Mesenchymal stem cell (in vitro differentiated cells and primary cell): ENCODE measurements at regions not wholly inside any gene's neighbourhood (a gene's known extent, or its start where the extent isn't known, plus 50 kb on each side); places are given as distances from the start of the nearest gene placed in this dataset.

Experiments used
- DNase-seq: peaks from one replicate; pipeline ENCODE4 v3.0.0-alpha.2; 2013
- H2AFZ ChIP-seq: one replicate; pipeline ENCODE4 v1.6.1; 2013; ENCODE audit warnings: low read depth, mild to moderate bottlenecking, control low read depth, inconsistent platforms, low read length, moderate library complexity
- H2AK5ac ChIP-seq: 2 replicates; pipeline ENCODE4 v1.6.1; 2013; ENCODE audit warnings: low read length, moderate library complexity, mild to moderate bottlenecking, inconsistent platforms; ENCODE audit not compliant: severe bottlenecking
- H2BK120ac ChIP-seq: one replicate; pipeline ENCODE4 v1.6.1; 2013; ENCODE audit warnings: low read depth, mild to moderate bottlenecking, inconsistent platforms, low read length, moderate library complexity
- H2BK12ac ChIP-seq, 2 experiments: one replicate each; pipeline ENCODE4 v1.6.1; 2013; ENCODE audit warnings: inconsistent platforms in 2 of 2, low read length in 2 of 2, mild to moderate bottlenecking in 2 of 2, moderate library complexity in 2 of 2, control low read depth in 1 of 2
- H2BK15ac ChIP-seq: one replicate; pipeline ENCODE4 v1.6.1; 2013; ENCODE audit warnings: mild to moderate bottlenecking, low read depth, inconsistent platforms; ENCODE audit not compliant: poor library complexity, severe bottlenecking
- H2BK5ac ChIP-seq: 2 replicates; pipeline ENCODE4 v1.6.1; 2013; ENCODE audit warnings: low read depth, mild to moderate bottlenecking, low read length, control low read depth, inconsistent platforms; ENCODE audit not compliant: poor library complexity, severe bottlenecking
- H3K14ac ChIP-seq, 2 experiments: one replicate each; pipeline ENCODE4 v1.6.1; 2013; ENCODE audit warnings: inconsistent platforms in 2 of 2, low read length in 2 of 2, control low read depth in 1 of 2, mild to moderate bottlenecking in 1 of 2, moderate library complexity in 1 of 2
- H3K18ac ChIP-seq, 2 experiments: one replicate each; pipeline ENCODE4 v1.6.1; 2013; ENCODE audit warnings: inconsistent platforms in 2 of 2, low read length in 2 of 2, control low read depth in 1 of 2, low read depth in 1 of 2, mild to moderate bottlenecking in 1 of 2
- H3K23ac ChIP-seq, 2 experiments: one replicate each; pipeline ENCODE4 v1.6.1; 2013; ENCODE audit warnings: inconsistent platforms in 2 of 2, low read length in 2 of 2, mild to moderate bottlenecking in 2 of 2, moderate library complexity in 2 of 2, control low read depth in 1 of 2
- H3K27ac ChIP-seq: 2 replicates; pipeline ENCODE4 v1.5.1; 2013; ENCODE audit warnings: mild to moderate bottlenecking, moderate library complexity, low read length, control low read depth, inconsistent platforms; ENCODE audit not compliant: poor library complexity, severe bottlenecking
- H3K27me3 ChIP-seq, 2 experiments: 2 replicates each; pipeline versions ENCODE4 v1.6.1 to v1.7.0; 2013; ENCODE audit warnings: low read length in 2 of 2, mild to moderate bottlenecking in 2 of 2, moderate library complexity in 2 of 2, control low read depth in 1 of 2, inconsistent platforms in 1 of 2; ENCODE audit not compliant: control insufficient read depth in 1 of 2, insufficient read depth in 1 of 2
- H3K36me3 ChIP-seq, 2 experiments: 2 replicates each; pipeline versions ENCODE4 v1.6.1 to v1.7.0; 2013; ENCODE audit warnings: low read length in 2 of 2, control low read depth in 1 of 2, inconsistent platforms in 1 of 2, low read depth in 1 of 2, mild to moderate bottlenecking in 1 of 2; ENCODE audit not compliant: insufficient read depth in 2 of 2, control insufficient read depth in 1 of 2
- H3K4ac ChIP-seq, 2 experiments: one replicate each; pipeline ENCODE4 v1.6.1; 2013; ENCODE audit warnings: inconsistent platforms in 2 of 2, low read length in 2 of 2, mild to moderate bottlenecking in 2 of 2, moderate library complexity in 2 of 2, control low read depth in 1 of 2, low read depth in 1 of 2
- H3K4me1 ChIP-seq: 2 replicates; pipeline ENCODE4 v1.6.1; 2013; ENCODE audit warnings: low read depth, low read length, control low read depth; ENCODE audit not compliant: control insufficient read depth, insufficient read depth
- H3K4me2 ChIP-seq: 2 replicates; pipeline ENCODE4 v1.6.1; 2013; ENCODE audit warnings: low read length, mild to moderate bottlenecking, inconsistent platforms; ENCODE audit not compliant: poor library complexity, severe bottlenecking
- H3K4me3 ChIP-seq, 2 experiments: 2 replicates each; pipeline versions ENCODE4 v1.5.1 to v1.7.0; 2013; ENCODE audit warnings: low read length in 2 of 2, mild to moderate bottlenecking in 2 of 2, control low read depth in 1 of 2, low read depth in 1 of 2; ENCODE audit not compliant: insufficient read depth in 1 of 2
- H3K79me1 ChIP-seq: replicated peaks from 2 replicates; pipeline ENCODE4 v1.6.1; 2013; ENCODE audit warnings: mild to moderate bottlenecking, control low read depth, low read length, inconsistent platforms; ENCODE audit not compliant: poor library complexity, severe bottlenecking
- H3K9ac ChIP-seq: 2 replicates; pipeline ENCODE4 v1.7.0; 2013; ENCODE audit warnings: mild to moderate bottlenecking, low read length, moderate library complexity
- H3K9me3 ChIP-seq: 2 replicates; pipeline ENCODE4 v1.7.0; 2013; ENCODE audit warnings: mild to moderate bottlenecking, low read length; ENCODE audit not compliant: control insufficient read depth
- H4K8ac ChIP-seq: one replicate; pipeline ENCODE4 v1.6.1; 2013; ENCODE audit warnings: inconsistent platforms, mild to moderate bottlenecking, low read length, moderate library complexity
- H4K91ac ChIP-seq: one replicate; pipeline ENCODE4 v1.6.1; 2013; ENCODE audit warnings: mild to moderate bottlenecking, low read length, inconsistent platforms
- WGBS: methylation state at CpG from one replicate; pipeline ENCODE4 v1.1.7; 2013; ENCODE audit warnings: mixed read lengths; 5-methylcytosine and 5-hydroxymethylcytosine counted together

DNA sequence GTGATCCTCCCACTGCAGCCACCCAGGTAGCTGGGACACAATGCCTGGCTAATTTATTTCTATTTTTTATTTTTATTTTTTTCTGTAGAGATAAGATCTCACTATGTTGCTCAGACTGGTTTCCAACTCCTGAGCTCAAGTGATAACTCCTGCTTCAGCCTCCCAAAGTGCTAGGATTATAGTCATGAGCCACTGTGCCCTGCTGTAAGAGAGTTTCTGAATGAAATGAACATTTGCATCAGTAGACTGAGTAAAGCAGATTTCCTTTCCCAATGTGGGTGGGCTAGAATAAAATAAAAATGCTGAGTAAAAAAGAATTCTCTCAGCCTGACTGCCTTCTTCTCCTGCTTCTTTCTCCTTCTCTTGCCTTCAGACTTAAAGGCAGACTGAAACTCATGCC lies 555.4 kb upstream of the PITX2 start:
- Histone ChIP-seq H3K9ac (no peak overlapping the region), H2BK12ac (no peak overlapping the region), H3K4me2 (no peak overlapping the region), H3K27me3 (no peaks in the 10 kb centered on the region), H4K91ac (no peak overlapping the region), H3K14ac (no peak overlapping the region), H3K27ac (no peak overlapping the region), H4K8ac (no peak overlapping the region), H3K9me3 (peaks cover 3% of the 10 kb centered on the region), H3K79me1 (no peaks in the 10 kb centered on the region), H3K4me1 (no peaks in the 10 kb centered on the region), H3K18ac (no peak overlapping the region), H3K36me3 (no peaks in the 10 kb centered on the region), H3K23ac (no peak overlapping the region), H2BK15ac (no peak overlapping the region), H3K4ac (no peak overlapping the region), H2AK5ac (no peak overlapping the region), H2BK5ac (no peak overlapping the region), H2AFZ (no peak overlapping the region), H2BK120ac (no peak overlapping the region), H3K4me3 (no peak overlapping the region)
- no peak for DNase-seq

DNA sequence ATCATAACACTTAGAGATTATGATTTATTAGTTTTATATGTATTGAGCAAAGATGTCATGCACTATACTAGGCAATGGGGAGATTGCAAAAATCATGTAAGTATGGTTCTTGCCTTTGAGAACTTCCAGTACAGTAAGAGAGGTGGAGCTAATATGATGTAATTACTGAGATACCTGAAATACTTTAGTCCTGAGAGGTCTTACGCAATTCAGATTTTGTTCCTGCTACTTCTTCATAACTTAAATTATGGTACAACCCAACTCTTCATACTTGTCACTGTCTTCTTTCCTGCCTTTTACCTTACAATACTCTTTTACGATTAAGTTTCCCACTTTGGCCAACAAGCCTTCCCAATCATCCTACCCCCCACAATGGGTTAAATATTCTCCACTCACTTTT lies 564.2 kb upstream of the PITX2 start:
- no peaks in the 10 kb centered on the region for H3K27me3 ChIP-seq
- no peak overlapping the region for H2BK15ac ChIP-seq
- no peak overlapping the region for H3K4ac ChIP-seq
- no peak overlapping the region for H2BK12ac ChIP-seq
- H3K14ac ChIP-seq = no peak overlapping the region
- no peaks in the 10 kb centered on the region for H3K79me1 ChIP-seq
- no peak for DNase-seq
- H2AK5ac ChIP-seq = no peak overlapping the region
- H3K36me3 ChIP-seq = no peaks in the 10 kb centered on the region
- no peaks in the 10 kb centered on the region for H3K4me1 ChIP-seq
- no peak overlapping the region for H3K9ac ChIP-seq
- H3K4me2 ChIP-seq = no peak overlapping the region
- no peak overlapping the region for H3K4me3 ChIP-seq
- H4K91ac ChIP-seq = no peak overlapping the region
- H3K9me3 ChIP-seq = no peaks in the 10 kb centered on the region
- no peak overlapping the region for H3K18ac ChIP-seq
- no peak overlapping the region for H3K27ac ChIP-seq
- H2BK5ac ChIP-seq = no peak overlapping the region
- no peak overlapping the region for H3K23ac ChIP-seq
- no peak overlapping the region for H4K8ac ChIP-seq
- no peak overlapping the region for H2BK120ac ChIP-seq
- WGBS = 97% methylated on average over 2 of the region's 2 CpGs
- no peak overlapping the region for H2AFZ ChIP-seq

DNA sequence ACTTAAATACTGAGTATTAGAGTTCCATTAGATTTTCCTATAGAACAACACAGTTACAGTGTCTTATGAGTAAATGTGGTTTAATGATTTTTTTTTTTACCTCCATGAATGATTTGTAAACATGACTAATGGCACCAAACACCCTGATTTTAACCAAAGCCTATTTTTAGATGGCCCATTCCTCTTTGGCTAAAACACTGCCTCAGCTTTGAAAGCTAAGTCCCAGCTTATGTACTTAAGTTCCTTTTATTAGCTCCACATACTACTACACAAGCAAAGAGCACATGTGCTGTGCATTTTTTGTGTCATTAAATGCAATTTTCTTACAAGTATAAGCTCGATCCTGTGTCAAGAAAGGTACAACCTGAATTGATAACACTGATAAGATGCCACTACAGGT lies 575.6 kb upstream of the PITX2 start:
- WGBS = no CpG with 5 or more reads among the region's 1 CpG
- H2BK15ac ChIP-seq = no peak overlapping the region
- H2BK12ac ChIP-seq = no peak overlapping the region
- no peak overlapping the region for H4K8ac ChIP-seq
- no peak overlapping the region for H3K4me2 ChIP-seq
- H3K9me3 ChIP-seq = no peaks in the 10 kb centered on the region
- H3K79me1 ChIP-seq = no peaks in the 10 kb centered on the region
- no peak overlapping the region for H3K9ac ChIP-seq
- H2AFZ ChIP-seq = no peak overlapping the region
- H3K23ac ChIP-seq = no peak overlapping the region
- H2BK120ac ChIP-seq = no peak overlapping the region
- no peak overlapping the region for H4K91ac ChIP-seq
- H3K4ac ChIP-seq = no peak overlapping the region
- no peak overlapping the region for H3K14ac ChIP-seq
- H3K18ac ChIP-seq = no peak overlapping the region
- DNase-seq = no peak
- H3K27me3 ChIP-seq = no peaks in the 10 kb centered on the region
- no peak overlapping the region for H2BK5ac ChIP-seq
- no peaks in the 10 kb centered on the region for H3K36me3 ChIP-seq
- H3K27ac ChIP-seq = no peak overlapping the region
- H3K4me1 ChIP-seq = no peaks in the 10 kb centered on the region
- no peak overlapping the region for H3K4me3 ChIP-seq
- no peak overlapping the region for H2AK5ac ChIP-seq

DNA sequence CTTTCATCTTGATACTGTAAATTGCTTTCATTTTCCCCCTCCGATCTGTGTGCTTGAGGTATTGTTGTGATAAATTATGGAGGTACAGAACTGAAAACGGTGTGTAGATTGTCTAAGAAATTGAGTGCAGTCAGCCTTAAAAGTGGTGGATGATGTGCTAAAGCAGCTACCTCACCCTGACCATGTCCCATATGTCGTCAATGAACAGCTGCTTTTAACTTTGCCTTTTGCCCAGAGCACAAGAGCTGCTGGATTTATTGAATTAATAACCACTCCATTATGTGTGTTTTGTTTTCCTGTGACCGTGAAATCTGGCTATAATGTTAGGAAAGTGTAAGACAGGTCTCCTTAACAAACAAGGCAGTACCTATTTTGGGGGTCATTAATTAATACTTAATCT lies 581.9 kb upstream of the PITX2 start:
- Histone ChIP-seq H3K79me1 (no peaks in the 10 kb centered on the region), H2BK12ac (no peak overlapping the region), H3K9me3 (no peaks in the 10 kb centered on the region), H3K4me3 (peak overlapping the region in 1 of 2 experiments; percentile 45), H3K4ac (no peak overlapping the region), H3K14ac (no peak overlapping the region), H3K18ac (no peak overlapping the region), H3K36me3 (no peaks in the 10 kb centered on the region), H3K23ac (no peak overlapping the region), H3K27ac (no peak overlapping the region), H4K8ac (no peak overlapping the region), H2BK15ac (no peak overlapping the region), H2BK120ac (no peak overlapping the region), H3K4me1 (no peaks in the 10 kb centered on the region), H3K9ac (no peak overlapping the region), H2BK5ac (no peak overlapping the region), H3K4me2 (no peak overlapping the region), H2AFZ (no peak overlapping the region), H3K27me3 (no peaks in the 10 kb centered on the region), H4K91ac (no peak overlapping the region), H2AK5ac (no peak overlapping the region)
- WGBS = 97% methylated on average over 3 of the region's 4 CpGs
- no peak for DNase-seq
